OCI-LY7 (cell line): ENCODE measurements at regions not wholly inside any gene's neighbourhood (a gene's known extent, or its start where the extent isn't known, plus 50 kb on each side); places are given as distances from the start of the nearest gene placed in this dataset.

Source experiments
- EZH2phosphoT487 ChIP-seq: fragments of 200-600 bp; sonication (generic); IDR thresholded peaks from 2 replicates; pipeline ENCODE4 v1.6.1; 2018; ENCODE audit warnings: low read depth, borderline replicate concordance, mild to moderate bottlenecking, mixed run types, antibody characterized with exemption, low read length, moderate library complexity, mixed read lengths
- TF ChIP-seq, protein P1 (sequence below): fragments of 200-600 bp; sonication (generic); conservative IDR thresholded peaks from 2 replicates; pipeline ENCODE4 v1.5.1; 2014; ENCODE audit warnings: mild to moderate bottlenecking, antibody characterized with exemption, low read length, moderate library complexity, mixed read lengths

GRCh38 chr4:124961138-124961750 is 248.7 kb upstream of the ANKRD50 start:
- TF ChIP-seq, protein P1, sequence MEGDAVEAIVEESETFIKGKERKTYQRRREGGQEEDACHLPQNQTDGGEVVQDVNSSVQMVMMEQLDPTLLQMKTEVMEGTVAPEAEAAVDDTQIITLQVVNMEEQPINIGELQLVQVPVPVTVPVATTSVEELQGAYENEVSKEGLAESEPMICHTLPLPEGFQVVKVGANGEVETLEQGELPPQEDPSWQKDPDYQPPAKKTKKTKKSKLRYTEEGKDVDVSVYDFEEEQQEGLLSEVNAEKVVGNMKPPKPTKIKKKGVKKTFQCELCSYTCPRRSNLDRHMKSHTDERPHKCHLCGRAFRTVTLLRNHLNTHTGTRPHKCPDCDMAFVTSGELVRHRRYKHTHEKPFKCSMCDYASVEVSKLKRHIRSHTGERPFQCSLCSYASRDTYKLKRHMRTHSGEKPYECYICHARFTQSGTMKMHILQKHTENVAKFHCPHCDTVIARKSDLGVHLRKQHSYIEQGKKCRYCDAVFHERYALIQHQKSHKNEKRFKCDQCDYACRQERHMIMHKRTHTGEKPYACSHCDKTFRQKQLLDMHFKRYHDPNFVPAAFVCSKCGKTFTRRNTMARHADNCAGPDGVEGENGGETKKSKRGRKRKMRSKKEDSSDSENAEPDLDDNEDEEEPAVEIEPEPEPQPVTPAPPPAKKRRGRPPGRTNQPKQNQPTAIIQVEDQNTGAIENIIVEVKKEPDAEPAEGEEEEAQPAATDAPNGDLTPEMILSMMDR: no peak
- TF ChIP-seq EZH2phosphoT487: no peak
